Smooth muscle cell (in vitro differentiated cells): ENCODE measurements at regions not wholly inside any gene's neighbourhood (a gene's known extent, or its start where the extent isn't known, plus 50 kb on each side); places are given as distances from the start of the nearest gene placed in this dataset.

Experiments used
- DNase-seq: peaks from one replicate; lab custom pipeline; 2025; ENCODE audit not compliant: unreplicated experiment; lab: John Stamatoyannopoulos, UW
- H2AFZ ChIP-seq: fragments of 200-600 bp; sonication (generic); 2 replicates; pipeline ENCODE4 v1.6.0; 2016; ENCODE audit warnings: antibody characterized with exemption, low read depth, mild to moderate bottlenecking
- H3F3A ChIP-seq: fragments of 200-600 bp; sonication (generic); 2 replicates; pipeline ENCODE4 v1.6.0; 2017; ENCODE audit warnings: antibody characterized with exemption, low read depth
- H3K27ac ChIP-seq: fragments of 200-600 bp; sonication (generic); 2 replicates; pipeline ENCODE4 v1.5.1; 2016; ENCODE audit warnings: low read depth, mild to moderate bottlenecking
- H3K27me3 ChIP-seq: fragments of 200-600 bp; sonication (generic); 2 replicates; pipeline ENCODE4 v1.6.1; 2016; ENCODE audit warnings: low read depth, mild to moderate bottlenecking
- H3K36me3 ChIP-seq: fragments of 200-600 bp; sonication (generic); 2 replicates; pipeline ENCODE4 v1.5.1; 2016; ENCODE audit warnings: low read depth
- H3K4me1 ChIP-seq: fragments of 200-600 bp; sonication (generic); 2 replicates; pipeline ENCODE4 v1.5.1; 2016; ENCODE audit warnings: low read depth
- H3K4me2 ChIP-seq: fragments of 200-600 bp; sonication (generic); 2 replicates; pipeline ENCODE4 v1.6.0; 2016; ENCODE audit warnings: mild to moderate bottlenecking
- H3K4me3 ChIP-seq: fragments of 200-600 bp; sonication (generic); 2 replicates; pipeline ENCODE4 v1.5.1; 2016; ENCODE audit warnings: mild to moderate bottlenecking
- H3K79me2 ChIP-seq: fragments of 200-600 bp; sonication (generic); 2 replicates; pipeline ENCODE4 v1.6.0; 2016; ENCODE audit warnings: low read depth, mild to moderate bottlenecking
- H3K9ac ChIP-seq: fragments of 200-600 bp; sonication (generic); 2 replicates; pipeline ENCODE4 v1.6.0; 2016; ENCODE audit warnings: low read depth
- H3K9me3 ChIP-seq: fragments of 200-600 bp; sonication (generic); replicated peaks from 2 replicates; pipeline ENCODE4 v1.5.1; 2016; ENCODE audit warnings: low read depth
- H4K20me1 ChIP-seq: fragments of 200-600 bp; sonication (generic); 2 replicates; pipeline ENCODE4 v1.6.0; 2016; ENCODE audit warnings: low read depth
- WGBS: methylation state at CpG from one replicate; pipeline ENCODE4 v1.1.7; 2016; ENCODE audit warnings: low lambda C conversion rate; 5-methylcytosine and 5-hydroxymethylcytosine counted together
- TF ChIP-seq, protein P1 (sequence below): fragments of 200-600 bp; sonication (generic); IDR thresholded peaks from 2 replicates; pipeline ENCODE4 v1.5.1; 2017; ENCODE audit warnings: borderline replicate concordance, mild to moderate bottlenecking, antibody characterized with exemption; ENCODE audit not compliant: insufficient read depth, poor library complexity, severe bottlenecking

DNA sequence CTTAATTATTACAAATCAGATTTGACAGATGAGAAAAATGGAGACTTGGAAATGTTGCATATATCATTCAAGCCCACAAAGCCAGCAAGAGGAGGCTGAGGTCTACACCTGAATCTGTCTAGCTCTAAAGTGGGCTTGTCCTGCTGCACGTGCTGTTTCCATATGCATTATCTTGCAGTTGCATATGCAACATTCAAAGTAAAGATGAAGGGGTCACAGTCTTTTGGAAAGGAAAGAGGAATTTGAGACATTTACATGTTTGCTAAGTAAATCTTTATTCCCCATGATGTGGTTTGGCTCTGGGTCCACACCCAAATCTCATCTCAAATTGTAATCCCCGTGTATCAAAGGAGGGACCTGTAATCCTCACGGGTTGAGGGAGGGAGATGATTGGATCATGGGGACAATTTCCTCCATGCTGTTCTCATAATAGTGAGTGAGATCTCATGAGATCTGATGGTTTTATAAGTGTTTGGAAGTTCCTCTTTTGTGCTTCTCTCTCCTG, 98.3 kb downstream of the BACH1 start:
- Histone ChIP-seq H4K20me1 (no peaks in the 10 kb centered on the region), H3K9me3 (no peaks in the 10 kb centered on the region), H3K27ac (no peak overlapping the region), H3K36me3 (no peaks in the 10 kb centered on the region), H3K27me3 (no peaks in the 10 kb centered on the region), H3K4me1 (no peaks in the 10 kb centered on the region), H2AFZ (no peak overlapping the region), H3K4me2 (no peak overlapping the region), H3K79me2 (no peaks in the 10 kb centered on the region), H3F3A (no peaks in the 10 kb centered on the region), H3K9ac (no peak overlapping the region), H3K4me3 (no peak overlapping the region)
- WGBS = 99% methylated on average over 3 of the region's 3 CpGs
- TF ChIP-seq, protein P1, sequence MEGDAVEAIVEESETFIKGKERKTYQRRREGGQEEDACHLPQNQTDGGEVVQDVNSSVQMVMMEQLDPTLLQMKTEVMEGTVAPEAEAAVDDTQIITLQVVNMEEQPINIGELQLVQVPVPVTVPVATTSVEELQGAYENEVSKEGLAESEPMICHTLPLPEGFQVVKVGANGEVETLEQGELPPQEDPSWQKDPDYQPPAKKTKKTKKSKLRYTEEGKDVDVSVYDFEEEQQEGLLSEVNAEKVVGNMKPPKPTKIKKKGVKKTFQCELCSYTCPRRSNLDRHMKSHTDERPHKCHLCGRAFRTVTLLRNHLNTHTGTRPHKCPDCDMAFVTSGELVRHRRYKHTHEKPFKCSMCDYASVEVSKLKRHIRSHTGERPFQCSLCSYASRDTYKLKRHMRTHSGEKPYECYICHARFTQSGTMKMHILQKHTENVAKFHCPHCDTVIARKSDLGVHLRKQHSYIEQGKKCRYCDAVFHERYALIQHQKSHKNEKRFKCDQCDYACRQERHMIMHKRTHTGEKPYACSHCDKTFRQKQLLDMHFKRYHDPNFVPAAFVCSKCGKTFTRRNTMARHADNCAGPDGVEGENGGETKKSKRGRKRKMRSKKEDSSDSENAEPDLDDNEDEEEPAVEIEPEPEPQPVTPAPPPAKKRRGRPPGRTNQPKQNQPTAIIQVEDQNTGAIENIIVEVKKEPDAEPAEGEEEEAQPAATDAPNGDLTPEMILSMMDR = no peak
- DNase-seq = no peak

DNA sequence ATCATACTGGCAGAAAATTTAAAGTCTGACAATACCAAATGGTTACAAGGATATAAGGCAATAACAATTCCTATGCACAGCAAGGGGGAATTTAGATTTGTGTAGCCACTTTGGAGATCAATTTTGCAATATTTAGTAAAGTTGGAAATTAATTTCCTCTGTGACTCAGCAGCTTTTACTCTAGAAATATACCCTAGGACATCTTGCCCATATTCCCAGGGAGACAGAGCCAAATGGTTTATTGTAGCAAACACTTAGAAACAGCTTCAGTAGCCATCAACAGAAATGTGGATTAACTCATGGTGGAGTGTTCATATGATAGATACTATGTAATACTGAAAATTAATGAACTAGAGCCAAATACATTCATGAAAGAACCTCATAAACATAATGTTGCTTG, 104.6 kb downstream of the BACH1 start:
- DNase-seq = no peak
- Histone ChIP-seq H3K27me3 (no peaks in the 10 kb centered on the region), H3K27ac (no peak overlapping the region), H3K9ac (no peak overlapping the region), H4K20me1 (no peaks in the 10 kb centered on the region), H3K79me2 (no peaks in the 10 kb centered on the region), H3K9me3 (no peaks in the 10 kb centered on the region), H3F3A (no peaks in the 10 kb centered on the region), H3K4me3 (no peak overlapping the region), H2AFZ (no peak overlapping the region), H3K36me3 (no peaks in the 10 kb centered on the region), H3K4me2 (no peak overlapping the region), H3K4me1 (no peaks in the 10 kb centered on the region)
- TF ChIP-seq, protein P1 = no peak

DNA sequence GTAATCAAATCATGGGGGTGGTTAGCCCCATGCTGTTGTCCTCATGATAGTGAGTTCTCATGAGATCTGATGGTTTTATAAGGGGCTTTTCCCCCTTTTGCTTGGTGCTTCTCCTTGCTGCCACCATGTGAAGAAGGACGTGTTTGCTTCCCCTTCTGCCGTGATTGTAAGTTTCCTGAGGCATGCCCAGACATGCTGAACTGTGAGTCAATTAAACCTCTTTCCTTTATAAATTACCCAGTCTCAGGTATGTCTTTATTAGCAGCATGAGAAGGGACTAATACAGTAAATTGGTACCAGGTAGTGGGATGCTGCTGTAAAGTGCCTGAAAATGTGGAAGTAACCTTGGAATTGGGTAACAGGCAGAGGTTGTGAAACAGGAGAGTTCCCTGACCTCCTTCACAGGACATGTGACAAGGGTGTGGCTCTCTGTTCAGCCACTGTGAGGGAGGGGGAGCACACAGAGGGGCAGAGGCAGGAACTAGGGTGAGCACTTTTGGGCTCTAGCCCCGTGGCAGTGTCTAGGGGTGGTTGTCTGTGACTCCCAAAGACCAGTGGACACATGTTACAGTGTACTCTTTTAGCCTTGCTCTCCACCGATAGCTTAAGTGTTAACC, 105.3 kb downstream of the BACH1 start:
- Histone ChIP-seq H3K79me2 (no peaks in the 10 kb centered on the region), H3K9me3 (no peaks in the 10 kb centered on the region), H3K4me2 (no peak overlapping the region), H4K20me1 (no peaks in the 10 kb centered on the region), H3F3A (no peaks in the 10 kb centered on the region), H2AFZ (no peak overlapping the region), H3K4me1 (no peaks in the 10 kb centered on the region), H3K27ac (no peak overlapping the region), H3K4me3 (no peak overlapping the region), H3K9ac (no peak overlapping the region), H3K27me3 (no peaks in the 10 kb centered on the region), H3K36me3 (no peaks in the 10 kb centered on the region)
- DNase-seq = no peak
- TF ChIP-seq, protein P1 = no peak
- WGBS = 88% methylated on average over 4 of the region's 4 CpGs

DNA sequence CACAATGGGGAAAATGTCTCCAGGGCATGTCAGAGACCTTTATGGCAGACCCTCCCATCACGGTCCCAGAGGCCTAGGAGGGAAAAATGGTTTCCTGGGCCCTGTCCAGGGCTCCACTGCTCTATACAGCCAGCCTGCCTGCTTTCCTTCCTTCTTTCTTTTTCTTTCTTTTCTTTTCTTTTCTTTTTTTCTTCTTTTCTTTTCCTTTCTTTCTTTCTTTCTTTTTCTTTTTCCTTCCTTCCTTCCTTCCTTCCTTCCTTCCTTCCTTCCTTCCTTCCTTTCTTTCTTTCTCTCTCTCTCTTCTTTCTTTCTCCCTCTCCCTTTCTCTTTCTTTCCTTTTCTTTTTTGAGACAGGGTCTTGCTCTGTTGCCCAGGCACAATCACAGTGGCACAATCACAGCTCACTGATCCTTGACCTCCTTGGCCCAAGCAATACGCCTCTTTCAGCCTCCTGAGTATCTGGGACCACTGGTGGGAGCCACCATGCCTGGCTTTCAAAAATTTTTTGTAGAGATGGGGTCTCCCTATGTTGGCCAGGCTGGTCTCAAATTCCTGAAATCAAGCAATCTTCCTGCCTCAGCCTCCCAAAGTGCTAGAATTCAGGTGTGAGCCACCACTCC, 106.9 kb downstream of the BACH1 start:
- Histone ChIP-seq H2AFZ (no peak overlapping the region), H3K9me3 (no peaks in the 10 kb centered on the region), H3F3A (no peaks in the 10 kb centered on the region), H3K27ac (no peak overlapping the region), H3K36me3 (no peaks in the 10 kb centered on the region), H3K4me3 (no peak overlapping the region), H3K79me2 (no peaks in the 10 kb centered on the region), H3K4me2 (no peak overlapping the region), H3K4me1 (no peaks in the 10 kb centered on the region), H4K20me1 (no peaks in the 10 kb centered on the region), H3K27me3 (no peaks in the 10 kb centered on the region), H3K9ac (no peak overlapping the region)
- 100% methylated on average over 2 of the region's 2 CpGs for whole genome bisulfite sequencing
- no peak for DNase-seq
- TF ChIP-seq, protein P1 = no peak
